HCT116 (cell line): ENCODE measurements at regions not wholly inside any gene's neighbourhood (a gene's known extent, or its start where the extent isn't known, plus 50 kb on each side); places are given as distances from the start of the nearest gene placed in this dataset.

Experiments used
- ATAC-seq: fragments of 200-7000 bp; cut with Tn5 transposase; 2 replicates; pipeline ENCODE4 v1.9.1; 2020; ENCODE audit warnings: mild to moderate bottlenecking, moderate library complexity
- BruUV-seq: library from RNA; stranded (reverse); fragments of 400-500 nt; replicated peaks from 2 replicates; lab custom pipeline; 2021; lab: Mats Ljungman, UMichigan
- CTCF ChIA-PET: fragments of 300-600 bp; sonication (Branson Sonifier 250); formaldehyde crosslinking; loops from one replicate; lab custom pipeline; 2021; ENCODE audit warnings: antibody characterized with exemption; lab: Charles Lee
- POLR2A ChIA-PET: fragments of 300-600, 350-600 bp; sonication (Branson Sonifier 250); formaldehyde crosslinking; loops from one replicate; lab custom pipeline; 2021; ENCODE audit warnings: antibody characterized with exemption; lab: Charles Lee
- RAD21 ChIA-PET, 2 experiments: fragments of 300-600 bp; sonication (Branson Sonifier 250); formaldehyde crosslinking; loops; one replicate each; lab custom pipeline; 2023; ENCODE audit warnings: low total read pairs in 2 of 2; ENCODE audit not compliant: uncharacterized antibody in 2 of 2, unreplicated experiment in 2 of 2, low non-redundant PET in 1 of 2; lab: Charles Lee
- DNase-seq: peaks from one replicate; pipeline ENCODE4 v3.0.0-alpha.2; 2010; ENCODE audit warnings: low read depth, low spot score
- H2AFZ ChIP-seq: fragments of 200-600 bp; shearing (Covaris generic), sonication (generic); 2 replicates; pipeline ENCODE4 v1.6.1; 2017; ENCODE audit warnings: low read depth, mixed run types, mixed read lengths, antibody characterized with exemption, low read length; ENCODE audit not compliant: poor library complexity, severe bottlenecking
- H3K27ac ChIP-seq: 2 replicates; pipeline ENCODE4 v1.5.1; 2012; ENCODE audit warnings: low read depth, low read length
- H3K27me3 ChIP-seq: fragments of 200-600 bp; sonication (generic); 2 replicates; pipeline ENCODE4 v1.6.1; 2016; ENCODE audit warnings: mixed run types, low read length, mixed read lengths; ENCODE audit not compliant: insufficient read depth
- H3K36me3 ChIP-seq, 2 experiments: fragments of 200-500 bp in 1 of 2; fragments of 200-600 bp in 1 of 2; sonication (Bioruptor generic) in 1 of 2; sonication (generic) in 1 of 2; 2 replicates each; pipeline versions ENCODE4 v1.5.1 to v1.6.1; 2014 to 2016; ENCODE audit warnings: low read length in 2 of 2, inconsistent platforms in 1 of 2, mixed read lengths in 1 of 2, mixed run types in 1 of 2; ENCODE audit not compliant: insufficient read depth in 2 of 2, control insufficient read depth in 1 of 2
- H3K4me1 ChIP-seq, 2 experiments: fragments of 200-600 bp in 1 of 2; sonication (generic) in 1 of 2; 2 replicates each; pipeline versions ENCODE4 v1.5.1 to v1.6.1; 2012 to 2017; ENCODE audit warnings: low read length in 2 of 2, inconsistent platforms in 1 of 2, mild to moderate bottlenecking in 1 of 2, mixed read lengths in 1 of 2, mixed run types in 1 of 2, moderate library complexity in 1 of 2; ENCODE audit not compliant: insufficient read depth in 2 of 2, control insufficient read depth in 1 of 2
- H3K4me2 ChIP-seq: fragments of 200-600 bp; sonication (generic); 2 replicates; pipeline ENCODE4 v1.6.1; 2017; ENCODE audit warnings: mixed run types, low read length, mixed read lengths
- H3K4me3 ChIP-seq, 2 experiments: fragments of 200-600 bp in 1 of 2; sonication (generic) in 1 of 2; replicated peaks in 1 of 2; 2 replicates each; pipeline ENCODE4 v1.5.1; 2011 to 2016; ENCODE audit warnings: low read length in 2 of 2, control low read depth in 1 of 2, low read depth in 1 of 2, mild to moderate bottlenecking in 1 of 2, mixed read lengths in 1 of 2, mixed run types in 1 of 2
- H3K79me2 ChIP-seq: fragments of 200-600 bp; sonication (generic); 2 replicates; pipeline ENCODE4 v1.6.1; 2017; ENCODE audit warnings: mild to moderate bottlenecking, mixed run types, low read length, moderate library complexity, mixed read lengths; ENCODE audit not compliant: insufficient read depth
- H3K9ac ChIP-seq: fragments of 200-600 bp; sonication (generic); 2 replicates; pipeline ENCODE4 v1.6.1; 2016; ENCODE audit warnings: low read length, mixed read lengths
- H3K9me2 ChIP-seq: fragments of 200-600 bp; sonication (generic), shearing (Covaris generic); 2 replicates; pipeline ENCODE4 v1.6.1; 2017; ENCODE audit warnings: mixed run types, mild to moderate bottlenecking, moderate library complexity; ENCODE audit not compliant: insufficient read depth
- H3K9me3 ChIP-seq, 2 experiments: fragments of 200-500 bp in 1 of 2; fragments of 200-600 bp in 1 of 2; sonication (Bioruptor generic) in 1 of 2; sonication (generic) in 1 of 2; 2 replicates each; pipeline ENCODE4 v1.6.1; 2014 to 2017; ENCODE audit warnings: low read length in 2 of 2, mixed read lengths in 2 of 2, inconsistent platforms in 1 of 2, low read depth in 1 of 2, mild to moderate bottlenecking in 1 of 2, mixed run types in 1 of 2, moderate library complexity in 1 of 2; ENCODE audit not compliant: control insufficient read depth in 1 of 2, insufficient read depth in 1 of 2
- H4K20me1 ChIP-seq: fragments of 200-600 bp; sonication (generic), shearing (Covaris generic); 2 replicates; pipeline ENCODE4 v1.6.1; 2017; ENCODE audit warnings: mixed run types, mild to moderate bottlenecking, moderate library complexity; ENCODE audit not compliant: insufficient read depth
- ATF3 ChIP-seq: IDR thresholded peaks from 2 replicates; pipeline ENCODE4 v1.6.1; 2012
- CBX3 ChIP-seq: IDR thresholded peaks from 2 replicates; pipeline ENCODE4 v1.6.1; 2012; ENCODE audit warnings: low read depth
- CEBPB ChIP-seq: IDR thresholded peaks from 2 replicates; pipeline ENCODE4 v1.6.1; 2012; ENCODE audit warnings: low read depth
- CTCF ChIP-seq, 3 experiments: fragments of 200-600 bp in 1 of 3; sonication (generic) in 1 of 3; IDR thresholded peaks in 2 of 3; conservative IDR thresholded peaks in 1 of 3; 2 replicates each; pipeline ENCODE4 v1.5.1; 2012 to 2017; ENCODE audit warnings: low read depth in 2 of 3, low read length in 2 of 3, antibody characterized with exemption in 1 of 3, borderline replicate concordance in 1 of 3, control low read depth in 1 of 3, mild to moderate bottlenecking in 1 of 3, mixed read lengths in 1 of 3, mixed run types in 1 of 3, moderate library complexity in 1 of 3; ENCODE audit not compliant: insufficient read depth in 1 of 3
- EGR1 ChIP-seq: IDR thresholded peaks from 2 replicates; pipeline ENCODE4 v1.6.1; 2012; ENCODE audit warnings: low read depth
- ELF1 ChIP-seq: IDR thresholded peaks from 2 replicates; pipeline ENCODE4 v1.6.1; 2012; ENCODE audit warnings: low read depth, borderline replicate concordance
- EZH2 ChIP-seq: fragments of 200-600 bp; sonication (generic); IDR thresholded peaks from 2 replicates; pipeline ENCODE4 v1.6.1; 2017; ENCODE audit warnings: antibody characterized with exemption, mixed run types
- EZH2phosphoT487 ChIP-seq: fragments of 200-600 bp; IDR thresholded peaks from 2 replicates; pipeline ENCODE4 v1.6.1; 2018; ENCODE audit warnings: antibody characterized with exemption, borderline replicate concordance
- FOSL1 ChIP-seq: IDR thresholded peaks from 2 replicates; pipeline ENCODE4 v1.6.1; 2012; ENCODE audit warnings: low read depth
- JUND ChIP-seq: IDR thresholded peaks from 2 replicates; pipeline ENCODE4 v1.6.1; 2012
- MAX ChIP-seq: IDR thresholded peaks from 2 replicates; pipeline ENCODE4 v1.6.1; 2012
- POLR2A ChIP-seq: IDR thresholded peaks from 2 replicates; pipeline ENCODE4 v1.7.0; 2011; ENCODE audit warnings: borderline replicate concordance; ENCODE audit not compliant: insufficient read depth, insufficient read length; ENCODE audit errors: extremely low read depth
- POLR2AphosphoS5 ChIP-seq: IDR thresholded peaks from 2 replicates; pipeline ENCODE4 v1.6.1; 2011; ENCODE audit warnings: mild to moderate bottlenecking, low read depth, low read length, moderate library complexity
- RAD21 ChIP-seq: IDR thresholded peaks from 2 replicates; pipeline ENCODE4 v1.6.1; 2012; ENCODE audit warnings: low read depth, mild to moderate bottlenecking
- REST ChIP-seq: IDR thresholded peaks from 2 replicates; pipeline ENCODE4 v1.6.1; 2012; ENCODE audit warnings: low read depth
- SIN3A ChIP-seq: IDR thresholded peaks from 2 replicates; pipeline ENCODE4 v1.6.1; 2012; ENCODE audit warnings: low read depth
- SP1 ChIP-seq: IDR thresholded peaks from 2 replicates; pipeline ENCODE4 v1.6.1; 2012; ENCODE audit warnings: low read depth
- SRF ChIP-seq: IDR thresholded peaks from 2 replicates; pipeline ENCODE4 v1.6.1; 2012; ENCODE audit warnings: low read depth
- ZNF274 ChIP-seq: fragments of 200-500 bp; sonication (Bioruptor generic); IDR thresholded peaks from 2 replicates; pipeline ENCODE4 v1.6.1; 2014; ENCODE audit warnings: mild to moderate bottlenecking, low read depth, low read length, inconsistent platforms
- intact Hi-C: fragments of 100-400 bp; cut with micrococcal nuclease; formaldehyde crosslinking; loops from 2 replicates; pipeline ENCODE4 v1.10.0; 2022

- Histone ChIP-seq H3K27ac (no peak overlapping the region), H3K9me3 (peaks cover 9 to 33% of the 10 kb centered on the region in 2 experiments; a peak in 2 of 4 replicates), H3K4me3 (no peak overlapping the region), H3K4me1 (no peaks in the 10 kb centered on the region), H4K20me1 (no peaks in the 10 kb centered on the region), H3K9ac (no peak overlapping the region), H3K36me3 (no peaks in the 10 kb centered on the region), H3K79me2 (no peaks in the 10 kb centered on the region), H3K27me3 (no peaks in the 10 kb centered on the region), H3K4me2 (no peak overlapping the region), H3K9me2 (no peaks in the 10 kb centered on the region), H2AFZ (no peak overlapping the region)
- ATAC-seq (no peak), DNase-seq (no peak)
- POLR2A ChIA-PET = no interaction called here
- RAD21 ChIA-PET = no interaction called here
- TF ChIP-seq ELF1 (no peak), CTCF (IDR thresholded peaks at IDR 0.05 in 2 of 3, conservative IDR thresholded peaks at IDR 0.05 in 1 of 3; ENCODE audit: borderline replicate concordance in 1 of 3, insufficient read depth in 1 of 3, low read depth in 2 of 3, low read length in 2 of 3) (no peak), REST (no peak), CEBPB (no peak), EZH2phosphoT487 (no peak), SRF (no peak), ATF3 (no peak), RAD21 (no peak), POLR2AphosphoS5 (no peak), ZNF274 (no peak), EGR1 (no peak), JUND (no peak), FOSL1 (no peak), POLR2A (no peak), CBX3 (no peak), SP1 (no peak), MAX (no peak), EZH2 (no peak), SIN3A (no peak)
- intact Hi-C loops = no loop called here
- CTCF ChIA-PET = no interaction called here
- BruUV-seq = no TSS peak
Observed at GRCh38 chr20:22060610-22061009, 355.1 kb downstream of the PAX1 start.
